ENCODE measurements at regions not wholly inside any gene's neighbourhood (a gene's known extent, or its start where the extent isn't known, plus 50 kb on each side); places are given as distances from the start of the nearest gene placed in this dataset.

DNA sequence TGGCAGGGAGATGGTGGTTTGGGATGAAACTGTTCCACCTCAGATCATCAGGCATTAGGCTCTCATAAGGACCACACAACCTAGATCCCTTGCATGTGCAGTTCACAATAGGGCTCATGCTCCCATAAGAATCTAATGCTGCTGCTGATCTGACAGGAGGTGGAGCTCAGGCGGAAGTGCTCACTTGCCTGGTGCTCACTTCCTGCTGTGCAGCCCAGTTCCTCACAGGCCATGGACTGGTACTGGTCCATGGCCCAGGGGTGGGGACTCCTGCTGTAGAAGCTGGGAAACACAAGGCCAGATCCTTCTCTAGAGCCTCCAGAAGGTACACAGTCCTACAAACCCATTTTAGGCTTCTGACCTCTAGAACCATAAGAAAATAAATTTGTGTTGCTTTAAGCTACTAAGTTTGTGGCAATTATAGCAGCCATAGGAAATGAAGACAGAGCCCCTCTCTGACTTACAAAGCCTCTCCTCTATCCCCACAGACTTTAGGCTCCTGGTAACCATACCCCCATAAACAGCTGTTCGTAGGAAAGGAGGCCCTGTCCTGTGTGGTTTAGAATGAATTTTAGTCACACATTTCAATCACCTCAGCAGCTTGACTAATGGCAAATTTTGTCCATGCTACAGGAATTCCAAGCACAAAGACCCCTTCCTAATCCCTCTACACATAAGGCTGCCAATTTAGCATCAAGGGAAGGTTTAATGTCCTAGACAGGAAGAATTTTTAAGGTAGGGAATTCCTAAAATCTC, 206.1 kb upstream of the PHYHIPL start:
- H3K4me1 ChIP-seq, result no peaks in the 10 kb centered on the region
- 68 to 87% methylated on average over 2 of the region's 2 CpGs for WGBS, 2 donors
- H3K36me3 ChIP-seq, result no peaks in the 10 kb centered on the region
- no peak overlapping the region for H3K4me3 ChIP-seq
- intact Hi-C loops (cut with DNase I), result no loop called here
- H3K9me3 ChIP-seq, result no peaks in the 10 kb centered on the region
- H3K27me3 ChIP-seq, result no peaks in the 10 kb centered on the region
- TF ChIP-seq POLR2A (IDR thresholded peaks at IDR 0.05), result no peak
- TF ChIP-seq, protein P1, sequence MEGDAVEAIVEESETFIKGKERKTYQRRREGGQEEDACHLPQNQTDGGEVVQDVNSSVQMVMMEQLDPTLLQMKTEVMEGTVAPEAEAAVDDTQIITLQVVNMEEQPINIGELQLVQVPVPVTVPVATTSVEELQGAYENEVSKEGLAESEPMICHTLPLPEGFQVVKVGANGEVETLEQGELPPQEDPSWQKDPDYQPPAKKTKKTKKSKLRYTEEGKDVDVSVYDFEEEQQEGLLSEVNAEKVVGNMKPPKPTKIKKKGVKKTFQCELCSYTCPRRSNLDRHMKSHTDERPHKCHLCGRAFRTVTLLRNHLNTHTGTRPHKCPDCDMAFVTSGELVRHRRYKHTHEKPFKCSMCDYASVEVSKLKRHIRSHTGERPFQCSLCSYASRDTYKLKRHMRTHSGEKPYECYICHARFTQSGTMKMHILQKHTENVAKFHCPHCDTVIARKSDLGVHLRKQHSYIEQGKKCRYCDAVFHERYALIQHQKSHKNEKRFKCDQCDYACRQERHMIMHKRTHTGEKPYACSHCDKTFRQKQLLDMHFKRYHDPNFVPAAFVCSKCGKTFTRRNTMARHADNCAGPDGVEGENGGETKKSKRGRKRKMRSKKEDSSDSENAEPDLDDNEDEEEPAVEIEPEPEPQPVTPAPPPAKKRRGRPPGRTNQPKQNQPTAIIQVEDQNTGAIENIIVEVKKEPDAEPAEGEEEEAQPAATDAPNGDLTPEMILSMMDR (IDR thresholded peaks at IDR 0.05), result no peak
- TF ChIP-seq POLR2AphosphoS5 (IDR thresholded peaks at IDR 0.05), result no peak
- no peak for TF ChIP-seq EP300 (IDR thresholded peaks at IDR 0.05)
- H3K27ac ChIP-seq, result no peak overlapping the region
- no peak for DNase-seq

GRCh38 chr10:58971211-58971610, 205.2 kb upstream of the PHYHIPL start:
- intact Hi-C loops (cut with DNase I), result no loop called here
- H3K9me3 ChIP-seq, result no peaks in the 10 kb centered on the region
- no peak overlapping the region for H3K4me3 ChIP-seq
- no peak for TF ChIP-seq POLR2A (IDR thresholded peaks at IDR 0.05)
- TF ChIP-seq POLR2AphosphoS5 (IDR thresholded peaks at IDR 0.05), result no peak
- H3K4me1 ChIP-seq, result no peaks in the 10 kb centered on the region
- no peak for DNase-seq
- no peaks in the 10 kb centered on the region for H3K36me3 ChIP-seq
- H3K27me3 ChIP-seq, result no peaks in the 10 kb centered on the region
- H3K27ac ChIP-seq, result no peak overlapping the region

DNA sequence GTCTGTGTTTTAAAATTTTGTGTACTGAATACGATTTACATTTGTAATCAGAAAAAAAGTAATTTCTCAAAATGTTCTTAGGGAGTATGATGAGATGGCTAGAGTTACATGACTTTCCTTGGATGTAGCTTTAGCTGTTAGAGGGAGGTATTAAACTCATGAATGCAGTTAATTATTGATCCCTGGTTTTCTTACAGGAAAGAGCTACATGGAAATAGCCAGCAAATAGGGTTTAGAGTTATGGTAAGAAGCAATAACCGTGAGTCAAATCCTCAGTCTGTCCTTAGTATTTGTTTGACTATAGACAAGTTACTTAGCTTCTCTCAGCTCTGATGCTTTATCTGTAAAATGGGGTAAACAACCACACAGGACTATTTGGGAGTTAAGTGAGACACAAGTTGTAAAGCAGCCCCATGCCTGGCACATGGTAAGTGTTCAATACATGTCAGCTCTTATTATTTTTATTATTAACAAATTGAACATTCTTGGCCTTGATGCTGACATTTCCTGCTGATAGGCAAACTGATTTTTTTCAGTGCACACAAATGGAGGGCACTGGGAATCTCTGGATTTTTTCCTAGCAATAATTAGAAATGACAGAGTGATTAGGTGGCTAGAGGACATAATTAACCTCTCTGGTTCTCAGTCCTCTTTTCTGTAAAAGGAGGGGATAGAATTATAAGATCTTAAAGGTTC, 204.5 kb upstream of the PHYHIPL start:
- no peak overlapping the region for H3K27ac ChIP-seq
- intact Hi-C loops (cut with DNase I), result no loop called here
- TF ChIP-seq POLR2A (IDR thresholded peaks at IDR 0.05) (no peak), EP300 (IDR thresholded peaks at IDR 0.05) (no peak), POLR2AphosphoS5 (IDR thresholded peaks at IDR 0.05) (no peak)
- H3K27me3 ChIP-seq, result no peaks in the 10 kb centered on the region
- no peak overlapping the region for H3K4me3 ChIP-seq
- no peaks in the 10 kb centered on the region for H3K4me1 ChIP-seq
- no peak for DNase-seq
- no peaks in the 10 kb centered on the region for H3K9me3 ChIP-seq
- WGBS, 2 donors, result 74 to 77% methylated on average over 2 of the region's 2 CpGs
- no peaks in the 10 kb centered on the region for H3K36me3 ChIP-seq

- no peaks in the 10 kb centered on the region for H3K27me3 ChIP-seq
- H3K9me3 ChIP-seq, result no peaks in the 10 kb centered on the region
- no peak overlapping the region for H3K27ac ChIP-seq
- no peak for DNase-seq
- intact Hi-C loops (cut with DNase I), result no loop called here
- 85 to 91% methylated on average over 2 of the region's 2 CpGs for WGBS, 2 donors
- no peaks in the 10 kb centered on the region for H3K4me1 ChIP-seq
- TF ChIP-seq POLR2A (IDR thresholded peaks at IDR 0.05) (no peak), POLR2AphosphoS5 (IDR thresholded peaks at IDR 0.05) (no peak), EP300 (IDR thresholded peaks at IDR 0.05) (no peak)
- TF ChIP-seq, protein P1 (IDR thresholded peaks at IDR 0.05), result no peak
- no peaks in the 10 kb centered on the region for H3K36me3 ChIP-seq
- no peak overlapping the region for H3K4me3 ChIP-seq
Measured at GRCh38 chr10:58972576-58973234, 203.7 kb upstream of the PHYHIPL start.

GRCh38 chr10:58973235-58973595, 203.2 kb upstream of the PHYHIPL start:
- Histone ChIP-seq H3K27ac (no peak overlapping the region), H3K4me3 (no peak overlapping the region), H3K9me3 (no peaks in the 10 kb centered on the region), H3K27me3 (no peaks in the 10 kb centered on the region), H3K4me1 (no peaks in the 10 kb centered on the region), H3K36me3 (no peaks in the 10 kb centered on the region)
- intact Hi-C loops (cut with DNase I), result no loop called here
- DNase-seq, result no peak
- TF ChIP-seq EP300 (IDR thresholded peaks at IDR 0.05), result no peak
- TF ChIP-seq, protein P1 (IDR thresholded peaks at IDR 0.05), result no peak
- TF ChIP-seq POLR2A (IDR thresholded peaks at IDR 0.05), result no peak
- WGBS, 2 donors, result 85 to 86% methylated on average over 2 of the region's 2 CpGs

Measured in sigmoid colon (tissue), 6 donors.